ENCODE measurements at regions not wholly inside any gene's neighbourhood (a gene's known extent, or its start where the extent isn't known, plus 50 kb on each side); places are given as distances from the start of the nearest gene placed in this dataset.

GRCh38 chr11:111444040-111444439 is 65.0 kb upstream of the POU2AF1 start:
- Mint-ChIP-seq H3K36me3 (ENCODE audit: low read depth) (no peaks in the 10 kb centered on the region), H3K27ac (no peak overlapping the region), H3K4me3 (no peak overlapping the region), H3K9me3 (ENCODE audit: insufficient read depth) (no peaks in the 10 kb centered on the region), H3K4me1 (ENCODE audit: low read depth) (peaks cover 29% of the 10 kb centered on the region), H3K27me3 (ENCODE audit: low read depth) (peaks cover 2% of the 10 kb centered on the region)
- CTCF ChIA-PET: no interaction called here
- POLR2A ChIA-PET: no interaction called here
- ATAC-seq (no peak), DNase-seq (no peak)

- Mint-ChIP-seq H3K27ac (no peak overlapping the region), H3K4me1 (ENCODE audit: low read depth) (peaks cover 29% of the 10 kb centered on the region), H3K4me3 (no peak overlapping the region), H3K36me3 (ENCODE audit: low read depth) (no peaks in the 10 kb centered on the region), H3K27me3 (ENCODE audit: low read depth) (peaks cover 2% of the 10 kb centered on the region), H3K9me3 (ENCODE audit: insufficient read depth) (no peaks in the 10 kb centered on the region)
- ChIA-PET CTCF (interaction anchor here (0.6 kb wide), 1 partner anchor 15 kb away, joined by 3 read pairs; no protein-coding TSS in a partner anchor), POLR2A (no interaction called here)
- DNase-seq (no peak), ATAC-seq (no peak)
Observed at GRCh38 chr11:111443640-111444039, 64.6 kb upstream of the POU2AF1 start.

GRCh38 chr11:111443032-111443431 is 64.0 kb upstream of the POU2AF1 start:
- no peaks in the 10 kb centered on the region for H3K36me3 Mint-ChIP-seq (ENCODE audit: low read depth)
- no peak for DNase-seq
- H3K4me3 Mint-ChIP-seq: no peak overlapping the region
- ATAC-seq: no peak
- peaks cover 2% of the 10 kb centered on the region for H3K27me3 Mint-ChIP-seq (ENCODE audit: low read depth)
- ChIA-PET CTCF (interaction anchor here (0.6 to 0.7 kb wide), 2 partner anchors 15 to 916 kb away, joined by 3 read pairs; no protein-coding TSS in a partner anchor), POLR2A (no interaction called here)
- H3K9me3 Mint-ChIP-seq (ENCODE audit: insufficient read depth): no peaks in the 10 kb centered on the region
- peaks cover 29% of the 10 kb centered on the region for H3K4me1 Mint-ChIP-seq (ENCODE audit: low read depth)
- no peak overlapping the region for H3K27ac Mint-ChIP-seq

- H3K27ac Mint-ChIP-seq: no peak overlapping the region
- ChIA-PET CTCF (interaction anchor here (1.2 to 2.0 kb wide), 2 partner anchors 10 to 159 kb away, joined by 3 to 7 read pairs; no protein-coding TSS in a partner anchor), POLR2A (no interaction called here)
Observed at GRCh38 chr11:111441443-111441842, 62.4 kb upstream of the POU2AF1 start.

GRCh38 chr11:111440416-111441205 is 61.5 kb upstream of the POU2AF1 start:
- H3K27ac Mint-ChIP-seq: no peak overlapping the region
- peaks cover 20% of the 10 kb centered on the region for H3K4me1 Mint-ChIP-seq (ENCODE audit: low read depth)
- ATAC-seq (no peak), DNase-seq (no peak)
- H3K36me3 Mint-ChIP-seq (ENCODE audit: low read depth): no peaks in the 10 kb centered on the region
- ChIA-PET POLR2A (no interaction called here), CTCF (interaction anchor here (1.2 to 4.4 kb wide), 4 partner anchors 9 to 158 kb away, joined by 3 to 39 read pairs (median 8); no protein-coding TSS in a partner anchor)
- no peaks in the 10 kb centered on the region for H3K9me3 Mint-ChIP-seq (ENCODE audit: insufficient read depth)
- H3K4me3 Mint-ChIP-seq: no peak overlapping the region
- peaks cover 2% of the 10 kb centered on the region for H3K27me3 Mint-ChIP-seq (ENCODE audit: low read depth)

More at GRCh38 chr11:111441443-111441842, 62.4 kb upstream of the POU2AF1 start:
- no peak for ATAC-seq
- peaks cover 2% of the 10 kb centered on the region for H3K27me3 Mint-ChIP-seq (ENCODE audit: low read depth)
- peaks cover 28% of the 10 kb centered on the region for H3K4me1 Mint-ChIP-seq (ENCODE audit: low read depth)
- DNase-seq: no peak
- no peak overlapping the region for H3K4me3 Mint-ChIP-seq
- no peaks in the 10 kb centered on the region for H3K9me3 Mint-ChIP-seq (ENCODE audit: insufficient read depth)
- H3K36me3 Mint-ChIP-seq (ENCODE audit: low read depth): no peaks in the 10 kb centered on the region

GRCh38 chr11:111439901-111440300 is 60.8 kb upstream of the POU2AF1 start:
- H3K4me3 Mint-ChIP-seq: no peak overlapping the region
- ATAC-seq (no peak), DNase-seq (no peak)
- CTCF ChIA-PET: interaction anchor here (1.1 to 4.4 kb wide), 4 partner anchors 11 to 157 kb away, joined by 3 to 39 read pairs (median 8); no protein-coding TSS in a partner anchor
- H3K36me3 Mint-ChIP-seq (ENCODE audit: low read depth): no peaks in the 10 kb centered on the region
- H3K27me3 Mint-ChIP-seq (ENCODE audit: low read depth): peaks cover 2% of the 10 kb centered on the region
- H3K27ac Mint-ChIP-seq: no peak overlapping the region
- POLR2A ChIA-PET: no interaction called here
- H3K4me1 Mint-ChIP-seq (ENCODE audit: low read depth): peaks cover 20% of the 10 kb centered on the region
- H3K9me3 Mint-ChIP-seq (ENCODE audit: insufficient read depth): no peaks in the 10 kb centered on the region

- H3K9me3 Mint-ChIP-seq (ENCODE audit: insufficient read depth): no peaks in the 10 kb centered on the region
- H3K27me3 Mint-ChIP-seq (ENCODE audit: low read depth): peaks cover 2% of the 10 kb centered on the region
- no peak for DNase-seq
- H3K27ac Mint-ChIP-seq: no peak overlapping the region
- ATAC-seq: no peak
- peaks cover 20% of the 10 kb centered on the region for H3K4me1 Mint-ChIP-seq (ENCODE audit: low read depth)
- no peaks in the 10 kb centered on the region for H3K36me3 Mint-ChIP-seq (ENCODE audit: low read depth)
- ChIA-PET CTCF (interaction anchor here (1.1 to 4.4 kb wide), 5 partner anchors 7 to 96 kb away, joined by 3 to 57 read pairs (median 8); no protein-coding TSS in a partner anchor), POLR2A (interaction anchor here (1.7 kb wide), 1 partner anchor 8 kb away, joined by 7 read pairs; no protein-coding TSS in a partner anchor)
- H3K4me3 Mint-ChIP-seq: no peak overlapping the region
Observed at GRCh38 chr11:111438846-111439520, 59.9 kb upstream of the POU2AF1 start.

- peaks cover 3% of the 10 kb centered on the region for H3K27me3 Mint-ChIP-seq (ENCODE audit: low read depth)
- CTCF ChIA-PET: interaction anchor here (1.0 to 4.4 kb wide), 8 partner anchors 8 to 544 kb away, joined by 3 to 57 read pairs (median 4); no protein-coding TSS in a partner anchor
- POLR2A ChIA-PET: interaction anchor here (1.7 kb wide), 1 partner anchor 9 kb away, joined by 7 read pairs; no protein-coding TSS in a partner anchor
- H3K4me3 Mint-ChIP-seq: no peak overlapping the region
- no peaks in the 10 kb centered on the region for H3K36me3 Mint-ChIP-seq (ENCODE audit: low read depth)
- ATAC-seq (no peak), DNase-seq (no peak)
- H3K27ac Mint-ChIP-seq: no peak overlapping the region
- H3K4me1 Mint-ChIP-seq (ENCODE audit: low read depth): peaks cover 20% of the 10 kb centered on the region
- no peaks in the 10 kb centered on the region for H3K9me3 Mint-ChIP-seq (ENCODE audit: insufficient read depth)
Observed at GRCh38 chr11:111438168-111438567, 59.1 kb upstream of the POU2AF1 start.

- Mint-ChIP-seq H3K27me3 (ENCODE audit: low read depth) (peaks cover 10% of the 10 kb centered on the region), H3K27ac (no peak overlapping the region), H3K9me3 (ENCODE audit: insufficient read depth) (no peaks in the 10 kb centered on the region), H3K36me3 (ENCODE audit: low read depth) (no peaks in the 10 kb centered on the region), H3K4me3 (no peak overlapping the region), H3K4me1 (ENCODE audit: low read depth) (peaks cover 15% of the 10 kb centered on the region)
- DNase-seq (no peak), ATAC-seq (no peak)
- ChIA-PET POLR2A (no interaction called here), CTCF (interaction anchor here (1.3 to 4.3 kb wide), 3 partner anchors 8 to 12 kb away, joined by 6 to 57 read pairs (median 6); no protein-coding TSS in a partner anchor)
Observed at GRCh38 chr11:111435046-111435698, 56.1 kb upstream of the POU2AF1 start.

GRCh38 chr11:111429066-111429506 is 50.0 kb upstream of the POU2AF1 start:
- H3K9me3 Mint-ChIP-seq (ENCODE audit: insufficient read depth): no peaks in the 10 kb centered on the region
- peaks cover 12% of the 10 kb centered on the region for H3K27me3 Mint-ChIP-seq (ENCODE audit: low read depth)
- H3K27ac Mint-ChIP-seq: no peak overlapping the region
- no peaks in the 10 kb centered on the region for H3K4me1 Mint-ChIP-seq (ENCODE audit: low read depth)
- CTCF ChIA-PET: interaction anchor here (0.7 to 9.1 kb wide), 46 partner anchors 10 to 983 kb away, joined by 3 to 158 read pairs (median 4); partner anchors contain the start of genes POU2AF1 and POU2AF3
- POLR2A ChIA-PET: interaction anchor here (1.0 to 1.8 kb wide), 2 partner anchors 11 to 146 kb away, joined by 3 to 8 read pairs; no protein-coding TSS in a partner anchor
- no peaks in the 10 kb centered on the region for H3K36me3 Mint-ChIP-seq (ENCODE audit: low read depth)
- H3K4me3 Mint-ChIP-seq: no peak overlapping the region
- ATAC-seq (peak; percentile 51), DNase-seq (peak; percentile 79)

All from activated CD8-positive, alpha-beta T cell treated with anti-CD3 and anti-CD28 coated beads, Interleukin-2, amount 10 ng/mL, durations not matched to agents 7 days and 5 days (primary cell).